Neural progenitor cell (in vitro differentiated cells): ENCODE measurements at regions not wholly inside any gene's neighbourhood (a gene's known extent, or its start where the extent isn't known, plus 50 kb on each side); places are given as distances from the start of the nearest gene placed in this dataset.

Source experiments
- DNase-seq: peaks from one replicate; pipeline ENCODE4 v3.0.0-alpha.2; 2016; ENCODE audit warnings: low spot score
- H2AFZ ChIP-seq: fragments of 200-600 bp; sonication (generic); replicated peaks from 2 replicates; pipeline ENCODE4 v1.6.1; 2016; ENCODE audit warnings: antibody characterized with exemption
- H3F3A ChIP-seq: fragments of 200-600 bp; sonication (generic); 2 replicates; pipeline ENCODE4 v1.6.1; 2016; ENCODE audit warnings: antibody characterized with exemption, low read depth
- H3K27ac ChIP-seq: fragments of 200-600 bp; sonication (generic); 2 replicates; pipeline ENCODE4 v1.5.1; 2016; ENCODE audit warnings: mild to moderate bottlenecking
- H3K27me3 ChIP-seq: fragments of 200-600 bp; sonication (generic); 2 replicates; pipeline ENCODE4 v1.6.1; 2016; ENCODE audit warnings: mild to moderate bottlenecking, moderate library complexity
- H3K36me3 ChIP-seq: fragments of 200-600 bp; sonication (generic); 2 replicates; pipeline ENCODE4 v1.5.1; 2016
- H3K4me1 ChIP-seq: fragments of 200-600 bp; sonication (generic); 2 replicates; pipeline ENCODE4 v1.6.1; 2016; ENCODE audit warnings: mixed run types
- H3K4me2 ChIP-seq: fragments of 200-600 bp; sonication (generic); 2 replicates; pipeline ENCODE4 v1.6.1; 2016
- H3K4me3 ChIP-seq: fragments of 200-600 bp; sonication (generic); 2 replicates; pipeline ENCODE4 v1.5.1; 2016
- H3K79me2 ChIP-seq: fragments of 200-600 bp; sonication (generic); 2 replicates; pipeline ENCODE4 v1.6.1; 2016; ENCODE audit warnings: low read depth
- H3K9ac ChIP-seq: fragments of 200-600 bp; sonication (generic); 2 replicates; pipeline ENCODE4 v1.6.1; 2016
- H3K9me3 ChIP-seq: fragments of 200-600 bp; sonication (generic); 2 replicates; pipeline ENCODE4 v1.5.1; 2016; ENCODE audit warnings: low read depth
- H4K20me1 ChIP-seq: fragments of 200-600 bp; sonication (generic); 2 replicates; pipeline ENCODE4 v1.6.1; 2016; ENCODE audit warnings: low read depth
- H3K27ac Mint-ChIP-seq: 3 replicates; pipeline ENCODE4 v1.8.0; 2021; ENCODE audit warnings: mixed read lengths
- H3K27me3 Mint-ChIP-seq: 2 replicates; pipeline ENCODE4 v1.8.0; 2022; ENCODE audit warnings: low read depth, mild to moderate bottlenecking, inconsistent platforms, moderate library complexity, mixed read lengths; ENCODE audit not compliant: insufficient read depth
- H3K36me3 Mint-ChIP-seq: 3 replicates; pipeline ENCODE4 v1.8.0; 2021; ENCODE audit warnings: mixed read lengths
- H3K4me1 Mint-ChIP-seq: 3 replicates; pipeline ENCODE4 v1.8.0; 2021; ENCODE audit warnings: mixed read lengths
- H3K4me3 Mint-ChIP-seq: 3 replicates; pipeline ENCODE4 v1.8.0; 2021; ENCODE audit warnings: mild to moderate bottlenecking, moderate library complexity, mixed read lengths
- H3K9me3 Mint-ChIP-seq: 3 replicates; pipeline ENCODE4 v1.8.0; 2020; ENCODE audit warnings: mixed read lengths
- EZH2 ChIP-seq: fragments of 200-600 bp; sonication (generic); IDR thresholded peaks from 2 replicates; pipeline ENCODE4 v1.6.1; 2017; ENCODE audit warnings: antibody characterized with exemption, mild to moderate bottlenecking, moderate library complexity
- EZH2phosphoT487 ChIP-seq: fragments of 200-600 bp; sonication (generic); IDR thresholded peaks from 2 replicates; pipeline ENCODE4 v1.6.1; 2017; ENCODE audit warnings: antibody characterized with exemption
- TF ChIP-seq, protein P1 (sequence below): fragments of 200-600 bp; sonication (generic); IDR thresholded peaks from 2 replicates; pipeline ENCODE4 v1.5.1; 2017; ENCODE audit warnings: antibody characterized with exemption, mild to moderate bottlenecking

GRCh38 chr14:76946753-76947077 lies 81.8 kb downstream of the IRF2BPL start:
- no peak for TF ChIP-seq EZH2
- TF ChIP-seq, protein P1, sequence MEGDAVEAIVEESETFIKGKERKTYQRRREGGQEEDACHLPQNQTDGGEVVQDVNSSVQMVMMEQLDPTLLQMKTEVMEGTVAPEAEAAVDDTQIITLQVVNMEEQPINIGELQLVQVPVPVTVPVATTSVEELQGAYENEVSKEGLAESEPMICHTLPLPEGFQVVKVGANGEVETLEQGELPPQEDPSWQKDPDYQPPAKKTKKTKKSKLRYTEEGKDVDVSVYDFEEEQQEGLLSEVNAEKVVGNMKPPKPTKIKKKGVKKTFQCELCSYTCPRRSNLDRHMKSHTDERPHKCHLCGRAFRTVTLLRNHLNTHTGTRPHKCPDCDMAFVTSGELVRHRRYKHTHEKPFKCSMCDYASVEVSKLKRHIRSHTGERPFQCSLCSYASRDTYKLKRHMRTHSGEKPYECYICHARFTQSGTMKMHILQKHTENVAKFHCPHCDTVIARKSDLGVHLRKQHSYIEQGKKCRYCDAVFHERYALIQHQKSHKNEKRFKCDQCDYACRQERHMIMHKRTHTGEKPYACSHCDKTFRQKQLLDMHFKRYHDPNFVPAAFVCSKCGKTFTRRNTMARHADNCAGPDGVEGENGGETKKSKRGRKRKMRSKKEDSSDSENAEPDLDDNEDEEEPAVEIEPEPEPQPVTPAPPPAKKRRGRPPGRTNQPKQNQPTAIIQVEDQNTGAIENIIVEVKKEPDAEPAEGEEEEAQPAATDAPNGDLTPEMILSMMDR: no peak
- Histone ChIP-seq H3K9ac (no peak overlapping the region), H3K79me2 (no peaks in the 10 kb centered on the region), H3F3A (peaks cover 20% of the 10 kb centered on the region), H3K27ac (no peak overlapping the region), H3K36me3 (no peaks in the 10 kb centered on the region), H2AFZ (no peak overlapping the region), H3K4me2 (peak overlapping the region; percentile 6), H3K4me1 (peaks cover 16% of the 10 kb centered on the region), H3K4me3 (no peak overlapping the region), H3K27me3 (no peaks in the 10 kb centered on the region), H4K20me1 (no peaks in the 10 kb centered on the region), H3K9me3 (no peaks in the 10 kb centered on the region)
- peaks cover 67% of the 10 kb centered on the region for H3K4me1 Mint-ChIP-seq
- peak overlapping the region; percentile 99 for H3K27ac Mint-ChIP-seq
- no peaks in the 10 kb centered on the region for H3K9me3 Mint-ChIP-seq
- DNase-seq: no peak
- peaks cover 15% of the 10 kb centered on the region for H3K27me3 Mint-ChIP-seq
- H3K36me3 Mint-ChIP-seq: no peaks in the 10 kb centered on the region
- peak overlapping the region; percentile 54 for H3K4me3 Mint-ChIP-seq

DNA sequence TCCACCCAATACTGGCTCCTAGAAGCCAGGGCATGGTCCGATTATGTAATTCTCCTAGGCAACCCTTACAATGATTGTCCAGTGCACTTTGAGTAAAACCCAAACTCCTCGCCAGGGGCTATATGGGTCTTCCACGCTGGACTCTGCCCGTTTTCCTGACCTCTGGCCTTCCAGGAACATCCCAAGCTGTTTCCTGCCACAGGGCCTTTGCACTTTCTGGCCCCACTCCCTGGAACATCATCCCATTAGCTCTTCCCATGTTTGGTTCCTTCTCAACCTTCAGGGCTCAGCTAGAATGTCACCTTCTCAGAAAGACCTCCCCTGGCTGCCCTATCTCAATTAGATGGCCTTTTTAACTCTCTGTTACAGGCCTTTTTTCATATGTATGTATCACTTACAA lies 85.4 kb downstream of the IRF2BPL start:
- no peaks in the 10 kb centered on the region for H3K9me3 ChIP-seq
- H4K20me1 ChIP-seq: no peaks in the 10 kb centered on the region
- peaks cover 21% of the 10 kb centered on the region for H3K4me1 ChIP-seq
- TF ChIP-seq EZH2 (no peak), EZH2phosphoT487 (no peak)
- TF ChIP-seq, protein P1: no peak
- H3K79me2 ChIP-seq: no peaks in the 10 kb centered on the region
- H3K36me3 ChIP-seq: no peaks in the 10 kb centered on the region
- Mint-ChIP-seq H3K36me3 (no peaks in the 10 kb centered on the region), H3K4me3 (peak overlapping the region; percentile 8), H3K27ac (peak overlapping the region; percentile 76), H3K27me3 (peaks cover 19% of the 10 kb centered on the region), H3K9me3 (no peaks in the 10 kb centered on the region), H3K4me1 (peaks cover 67% of the 10 kb centered on the region)
- no peak overlapping the region for H3K9ac ChIP-seq
- no peak for DNase-seq
- H3K4me2 ChIP-seq: no peak overlapping the region
- H3K27me3 ChIP-seq: no peaks in the 10 kb centered on the region
- H3K4me3 ChIP-seq: no peak overlapping the region
- peaks cover 14% of the 10 kb centered on the region for H3F3A ChIP-seq
- H3K27ac ChIP-seq: no peak overlapping the region
- H2AFZ ChIP-seq: no peak overlapping the region

- TF ChIP-seq EZH2phosphoT487 (no peak), EZH2 (no peak)
- TF ChIP-seq, protein P1: no peak
- no peak overlapping the region for H3K4me2 ChIP-seq
- peaks cover 20% of the 10 kb centered on the region for H3K4me1 ChIP-seq
- no peak overlapping the region for H3K9ac ChIP-seq
- H3K4me3 ChIP-seq: no peak overlapping the region
- Mint-ChIP-seq H3K27me3 (peaks cover 21% of the 10 kb centered on the region), H3K4me1 (peaks cover 67% of the 10 kb centered on the region), H3K36me3 (no peaks in the 10 kb centered on the region), H3K4me3 (no peak overlapping the region), H3K9me3 (no peaks in the 10 kb centered on the region), H3K27ac (peak overlapping the region; percentile 76)
- peaks cover 7% of the 10 kb centered on the region for H3F3A ChIP-seq
- no peak overlapping the region for H3K27ac ChIP-seq
- H4K20me1 ChIP-seq: no peaks in the 10 kb centered on the region
- H3K9me3 ChIP-seq: no peaks in the 10 kb centered on the region
- no peak for DNase-seq
- H3K79me2 ChIP-seq: no peaks in the 10 kb centered on the region
- H3K27me3 ChIP-seq: no peaks in the 10 kb centered on the region
- no peak overlapping the region for H2AFZ ChIP-seq
- H3K36me3 ChIP-seq: no peaks in the 10 kb centered on the region
Observed at GRCh38 chr14:76941946-76942805, 86.3 kb downstream of the IRF2BPL start.
